ENCODE measurements at regions not wholly inside any gene's neighbourhood (a gene's known extent, or its start where the extent isn't known, plus 50 kb on each side); places are given as distances from the start of the nearest gene placed in this dataset.

GRCh38 chr1:208997726-208998312 is 585.7 kb upstream of the CAMK1G start:
- WGBS, 2 experiments (ENCODE audit: low coverage in 1 of 2, low lambda C conversion rate in 2 of 2, missing lambda C conversion rate in 2 of 2) = 55 to 62% methylated on average over 2 of the region's 2 CpGs

GRCh38 chr1:209008586-209008985 is 574.9 kb upstream of the CAMK1G start:
- no peaks in the 10 kb centered on the region for H3K4me1 ChIP-seq (ENCODE audit: insufficient read depth)
- no peak overlapping the region for H3K4me3 ChIP-seq
- no peak for TF ChIP-seq EZH2 (IDR thresholded peaks at IDR 0.05; ENCODE audit: insufficient read depth, poor library complexity, severe bottlenecking)
- TF ChIP-seq EZH2phosphoT487 (IDR thresholded peaks at IDR 0.05; ENCODE audit: insufficient read depth, low read depth) = no peak
- no peaks in the 10 kb centered on the region for H3K79me2 ChIP-seq (ENCODE audit: insufficient read depth)
- H3K9ac ChIP-seq = no peak overlapping the region
- H3F3A ChIP-seq (ENCODE audit: insufficient read depth) = no peaks in the 10 kb centered on the region
- no peak overlapping the region for H2AFZ ChIP-seq
- 45 to 60% methylated on average over 1 of the region's 1 CpG for WGBS, 2 experiments (ENCODE audit: low coverage in 1 of 2, low lambda C conversion rate in 2 of 2, missing lambda C conversion rate in 2 of 2)
- H4K20me1 ChIP-seq (ENCODE audit: insufficient read depth) = no peaks in the 10 kb centered on the region
- H3K36me3 ChIP-seq (ENCODE audit: low read depth) = no peaks in the 10 kb centered on the region
- H3K9me2 ChIP-seq (ENCODE audit: insufficient read depth) = no peaks in the 10 kb centered on the region
- in situ Hi-C loops (cut with MboI) = no loop called here
- no peaks in the 10 kb centered on the region for H3K9me3 ChIP-seq (ENCODE audit: low read depth)
- H3K27ac ChIP-seq = no peak overlapping the region
- no peak overlapping the region for H3K4me2 ChIP-seq (ENCODE audit: unreplicated experiment)
- no peak for DNase-seq
- H3K27me3 ChIP-seq (replicated peaks; ENCODE audit: insufficient read depth) = no peaks in the 10 kb centered on the region

More at GRCh38 chr1:208997726-208998312, 585.7 kb upstream of the CAMK1G start:
- H3K9me3 ChIP-seq (ENCODE audit: low read depth) = no peaks in the 10 kb centered on the region
- H3F3A ChIP-seq (ENCODE audit: insufficient read depth) = no peaks in the 10 kb centered on the region
- no peaks in the 10 kb centered on the region for H3K4me1 ChIP-seq (ENCODE audit: insufficient read depth)
- no peak overlapping the region for H3K27ac ChIP-seq
- H4K20me1 ChIP-seq (ENCODE audit: insufficient read depth) = no peaks in the 10 kb centered on the region
- in situ Hi-C loops (cut with MboI) = no loop called here
- H3K9me2 ChIP-seq (ENCODE audit: insufficient read depth) = no peaks in the 10 kb centered on the region
- no peak overlapping the region for H3K4me3 ChIP-seq
- H3K36me3 ChIP-seq (ENCODE audit: low read depth) = no peaks in the 10 kb centered on the region
- TF ChIP-seq EZH2 (IDR thresholded peaks at IDR 0.05; ENCODE audit: insufficient read depth, poor library complexity, severe bottlenecking) (no peak), EZH2phosphoT487 (IDR thresholded peaks at IDR 0.05; ENCODE audit: insufficient read depth, low read depth) (no peak)
- peak; percentile 47 for DNase-seq
- H3K4me2 ChIP-seq (ENCODE audit: unreplicated experiment) = no peak overlapping the region
- no peak overlapping the region for H3K9ac ChIP-seq
- no peaks in the 10 kb centered on the region for H3K79me2 ChIP-seq (ENCODE audit: insufficient read depth)
- H3K27me3 ChIP-seq (replicated peaks; ENCODE audit: insufficient read depth) = no peaks in the 10 kb centered on the region
- no peak overlapping the region for H2AFZ ChIP-seq

- Histone ChIP-seq H3K36me3 (ENCODE audit: low read depth) (no peaks in the 10 kb centered on the region), H3K4me3 (no peak overlapping the region), H3K9me3 (ENCODE audit: low read depth) (no peaks in the 10 kb centered on the region), H2AFZ (no peak overlapping the region), H3K9me2 (ENCODE audit: insufficient read depth) (no peaks in the 10 kb centered on the region), H3K27me3 (replicated peaks; ENCODE audit: insufficient read depth) (no peaks in the 10 kb centered on the region), H4K20me1 (ENCODE audit: insufficient read depth) (no peaks in the 10 kb centered on the region), H3K27ac (no peak overlapping the region), H3K9ac (no peak overlapping the region), H3K79me2 (ENCODE audit: insufficient read depth) (no peaks in the 10 kb centered on the region), H3F3A (ENCODE audit: insufficient read depth) (no peaks in the 10 kb centered on the region), H3K4me1 (ENCODE audit: insufficient read depth) (no peaks in the 10 kb centered on the region), H3K4me2 (ENCODE audit: unreplicated experiment) (no peak overlapping the region)
- TF ChIP-seq EZH2 (IDR thresholded peaks at IDR 0.05; ENCODE audit: insufficient read depth, poor library complexity, severe bottlenecking) (no peak), EZH2phosphoT487 (IDR thresholded peaks at IDR 0.05; ENCODE audit: insufficient read depth, low read depth) (no peak)
- no peak for DNase-seq
- in situ Hi-C loops (cut with MboI) = no loop called here
- 26 to 38% methylated on average over 6 of the region's 6 CpGs for WGBS, 2 experiments (ENCODE audit: low coverage in 1 of 2, low lambda C conversion rate in 2 of 2, missing lambda C conversion rate in 2 of 2)
These were observed 572.9 kb upstream of the CAMK1G start for GRCh38 chr1:209010475-209011230.

GRCh38 chr1:209012443-209013196 is 570.9 kb upstream of the CAMK1G start:
- no peaks in the 10 kb centered on the region for H3K27me3 ChIP-seq (replicated peaks; ENCODE audit: insufficient read depth)
- DNase-seq = no peak
- no peak overlapping the region for H3K4me3 ChIP-seq
- H4K20me1 ChIP-seq (ENCODE audit: insufficient read depth) = no peaks in the 10 kb centered on the region
- no peaks in the 10 kb centered on the region for H3K79me2 ChIP-seq (ENCODE audit: insufficient read depth)
- no peaks in the 10 kb centered on the region for H3K36me3 ChIP-seq (ENCODE audit: low read depth)
- H3F3A ChIP-seq (ENCODE audit: insufficient read depth) = no peaks in the 10 kb centered on the region
- in situ Hi-C loops (cut with MboI) = no loop called here
- H3K9me2 ChIP-seq (ENCODE audit: insufficient read depth) = no peaks in the 10 kb centered on the region
- no peak overlapping the region for H3K4me2 ChIP-seq (ENCODE audit: unreplicated experiment)
- no peaks in the 10 kb centered on the region for H3K9me3 ChIP-seq (ENCODE audit: low read depth)
- H3K27ac ChIP-seq = no peak overlapping the region
- H2AFZ ChIP-seq = no peak overlapping the region
- 40 to 43% methylated on average over 6 of the region's 6 CpGs for WGBS, 2 experiments (ENCODE audit: low coverage in 1 of 2, low lambda C conversion rate in 2 of 2, missing lambda C conversion rate in 2 of 2)
- H3K4me1 ChIP-seq (ENCODE audit: insufficient read depth) = no peaks in the 10 kb centered on the region
- no peak overlapping the region for H3K9ac ChIP-seq
- TF ChIP-seq EZH2 (IDR thresholded peaks at IDR 0.05; ENCODE audit: insufficient read depth, poor library complexity, severe bottlenecking) (no peak), EZH2phosphoT487 (IDR thresholded peaks at IDR 0.05; ENCODE audit: insufficient read depth, low read depth) (no peak)
